H1 (cell line): ENCODE measurements at regions not wholly inside any gene's neighbourhood (a gene's known extent, or its start where the extent isn't known, plus 50 kb on each side); places are given as distances from the start of the nearest gene placed in this dataset.

Experiments
- CTCF ChIA-PET: fragments of 300-600 bp; sonication (Branson Sonifier 250); formaldehyde crosslinking; loops from one replicate; lab custom pipeline; 2021; ENCODE audit not compliant: partially characterized antibody; lab: Charles Lee
- POLR2A ChIA-PET: fragments of 300-600 bp; sonication (Branson Sonifier 250); formaldehyde crosslinking; loops from one replicate; lab custom pipeline; 2021; ENCODE audit warnings: inconsistent platforms; ENCODE audit not compliant: partially characterized antibody; lab: Charles Lee
- DNase-seq, 2 experiments: peaks; one replicate each; pipeline versions ENCODE4 v3.0.0 to v3.0.0-alpha.2; 2010 to 2022; ENCODE audit warnings: low spot score in 2 of 2, low read depth in 1 of 2, mixed read lengths in 1 of 2
- FAIRE-seq: peaks from 2 replicates; lab custom pipeline; 2011; peaks lifted over from hg19 to GRCh38; lab: Jason Lieb, UNC
- H2AFZ ChIP-seq: 2 replicates; pipeline ENCODE4 v1.8.1; 2012; ENCODE audit warnings: low read length, inconsistent platforms
- H2AK5ac ChIP-seq: 2 replicates; pipeline ENCODE4 v1.6.1; 2013; ENCODE audit warnings: low read depth, low read length
- H2BK120ac ChIP-seq: replicated peaks from 2 replicates; pipeline ENCODE3; 2013; ENCODE audit warnings: low read depth, low read length, inconsistent platforms
- H2BK12ac ChIP-seq: 2 replicates; pipeline ENCODE4 v1.6.1; 2013; ENCODE audit warnings: low read depth, low read length
- H2BK15ac ChIP-seq: 2 replicates; pipeline ENCODE4 v1.6.1; 2013; ENCODE audit warnings: low read length
- H2BK20ac ChIP-seq: 2 replicates; pipeline ENCODE4 v1.6.1; 2013; ENCODE audit warnings: low read length
- H2BK5ac ChIP-seq: 2 replicates; pipeline ENCODE4 v1.6.1; 2013; ENCODE audit warnings: low read depth, low read length
- H3K14ac ChIP-seq: 2 replicates; pipeline ENCODE4 v1.6.1; 2013; ENCODE audit warnings: inconsistent platforms; ENCODE audit not compliant: insufficient read length
- H3K18ac ChIP-seq: 2 replicates; pipeline ENCODE4 v1.6.1; 2013; ENCODE audit warnings: low read length; ENCODE audit errors: extremely low read depth
- H3K23ac ChIP-seq: 2 replicates; pipeline ENCODE4 v1.6.1; 2013; ENCODE audit warnings: inconsistent platforms; ENCODE audit not compliant: insufficient read length
- H3K23me2 ChIP-seq: 2 replicates; pipeline ENCODE4 v1.6.1; 2013; ENCODE audit warnings: low read depth, low read length
- H3K27ac ChIP-seq: 2 replicates; pipeline ENCODE4 v1.6.1; 2011; ENCODE audit warnings: low read depth, low read length, inconsistent platforms
- H3K27me3 ChIP-seq, 4 experiments: replicated peaks in 1 of 4; 1 replicate in 1 of 4; 2 replicates in 3 of 4; pipeline versions ENCODE4 v1.6.1 to v1.8.1; 2011 to 2013; ENCODE audit warnings: low read length in 3 of 4, mild to moderate bottlenecking in 3 of 4, inconsistent platforms in 2 of 4, mixed read lengths in 2 of 4, moderate library complexity in 1 of 4; ENCODE audit not compliant: control insufficient read depth in 3 of 4, insufficient read depth in 3 of 4; ENCODE audit errors: extremely low read depth in 1 of 4
- H3K36me3 ChIP-seq, 4 experiments: 2 replicates each; pipeline versions ENCODE4 v1.6.1 to v1.8.1; 2011 to 2013; ENCODE audit warnings: mild to moderate bottlenecking in 4 of 4, low read length in 3 of 4, moderate library complexity in 2 of 4, control low read depth in 1 of 4, inconsistent platforms in 1 of 4; ENCODE audit not compliant: insufficient read depth in 4 of 4, control insufficient read depth in 2 of 4
- H3K4ac ChIP-seq: replicated peaks from 2 replicates; pipeline ENCODE3; 2013; ENCODE audit warnings: low read length, low read depth, mixed read lengths, inconsistent platforms; ENCODE audit not compliant: insufficient read length
- H3K4me1 ChIP-seq, 4 experiments: replicated peaks in 1 of 4; 1 replicate in 1 of 4; 2 replicates in 3 of 4; pipeline versions ENCODE4 v1.6.1 to v1.8.1; 2011 to 2013; ENCODE audit warnings: low read length in 3 of 4, inconsistent platforms in 2 of 4, mixed read lengths in 1 of 4; ENCODE audit not compliant: insufficient read depth in 4 of 4, control insufficient read depth in 3 of 4
- H3K4me2 ChIP-seq, 2 experiments: 2 replicates each; pipeline versions ENCODE4 v1.6.1 to v1.8.1; 2011 to 2013; ENCODE audit warnings: low read depth in 2 of 2, low read length in 2 of 2, control low read depth in 1 of 2, inconsistent platforms in 1 of 2, mild to moderate bottlenecking in 1 of 2; ENCODE audit not compliant: insufficient read depth in 1 of 2
- H3K4me3 ChIP-seq, 4 experiments: fragments of 200-600, 300-600 bp in 1 of 4; sonication (generic), shearing (Covaris generic), sonication (Bioruptor Twin) in 1 of 4; 2 replicates each; pipeline versions ENCODE4 v1.5.1 to v1.8.1; 2011 to 2016; ENCODE audit warnings: low read length in 4 of 4, low read depth in 3 of 4, control low read depth in 2 of 4, inconsistent platforms in 2 of 4, mild to moderate bottlenecking in 2 of 4, mixed read lengths in 1 of 4, moderate library complexity in 1 of 4; ENCODE audit not compliant: insufficient read depth in 2 of 4; ENCODE audit errors: extremely low read depth in 1 of 4
- H3K56ac ChIP-seq: replicated peaks from 2 replicates; pipeline ENCODE3; 2013; ENCODE audit warnings: low read depth, mild to moderate bottlenecking, mixed read lengths, low read length, inconsistent platforms; ENCODE audit not compliant: insufficient read length
- H3K79me1 ChIP-seq: 2 replicates; pipeline ENCODE4 v1.6.1; 2013; ENCODE audit warnings: low read depth, low read length, control low read depth
- H3K79me2 ChIP-seq, 2 experiments: 2 replicates each; pipeline versions ENCODE4 v1.6.1 to v1.8.1; 2012 to 2013; ENCODE audit warnings: low read length in 2 of 2, mild to moderate bottlenecking in 2 of 2, inconsistent platforms in 1 of 2; ENCODE audit not compliant: insufficient read depth in 2 of 2, control insufficient read depth in 1 of 2
- H3K9ac ChIP-seq, 4 experiments: replicated peaks in 1 of 4; 1 replicate in 1 of 4; 2 replicates in 3 of 4; pipeline versions ENCODE4 v1.6.1 to v1.8.1; 2011 to 2013; ENCODE audit warnings: low read depth in 3 of 4, low read length in 3 of 4, control low read depth in 2 of 4, mild to moderate bottlenecking in 2 of 4, moderate library complexity in 2 of 4, inconsistent platforms in 1 of 4; ENCODE audit errors: extremely low read depth in 1 of 4
- H3K9me3 ChIP-seq, 2 experiments: 2 replicates each; pipeline versions ENCODE4 v1.6.1 to v1.8.1; 2012 to 2013; ENCODE audit warnings: mild to moderate bottlenecking in 2 of 2, moderate library complexity in 2 of 2, control low read depth in 1 of 2, inconsistent platforms in 1 of 2, low read depth in 1 of 2, low read length in 1 of 2, mixed read lengths in 1 of 2; ENCODE audit not compliant: insufficient read depth in 2 of 2
- H4K20me1 ChIP-seq, 2 experiments: replicated peaks in 1 of 2; 2 replicates each; pipeline versions ENCODE3 to v1.8.1; 2011 to 2013; ENCODE audit warnings: inconsistent platforms in 2 of 2, low read length in 2 of 2, mild to moderate bottlenecking in 1 of 2; ENCODE audit not compliant: insufficient read depth in 2 of 2, control insufficient read depth in 1 of 2
- H4K5ac ChIP-seq: 2 replicates; pipeline ENCODE4 v1.6.1; 2013; ENCODE audit warnings: low read length, low read depth, mixed read lengths, inconsistent platforms; ENCODE audit not compliant: insufficient read length
- H4K8ac ChIP-seq: 2 replicates; pipeline ENCODE4 v1.8.0; 2013; ENCODE audit warnings: mild to moderate bottlenecking, moderate library complexity, low read length, inconsistent platforms; ENCODE audit not compliant: insufficient read depth; ENCODE audit errors: extremely low read depth
- H4K91ac ChIP-seq: replicated peaks from 2 replicates; pipeline ENCODE3; 2013; ENCODE audit warnings: low read length, mixed read lengths, inconsistent platforms; ENCODE audit not compliant: insufficient read length
- BACH1 ChIP-seq: IDR thresholded peaks from 2 replicates; pipeline ENCODE4 v1.6.1; 2012; ENCODE audit warnings: low read length, improper control_type of control experiment
- SP2 ChIP-seq: IDR thresholded peaks from 2 replicates; pipeline ENCODE4 v1.6.1; 2012; ENCODE audit warnings: mild to moderate bottlenecking, low read length, inconsistent platforms
- WGBS, 2 experiments: shearing (Covaris generic) in 1 of 2; methylation state at CpG; one replicate each; pipeline versions ENCODE4 v1.1.6 to v1.1.7; 2013 to 2015; ENCODE audit warnings: low lambda C conversion rate in 2 of 2, mixed read lengths in 2 of 2, inconsistent platforms in 1 of 2, low coverage in 1 of 2, missing lambda C conversion rate in 1 of 2; ENCODE audit not compliant: insufficient replicate concordance in 2 of 2, insufficient coverage in 1 of 2, insufficient read length in 1 of 2; ENCODE audit errors: extremely low coverage in 1 of 2, missing lambda C conversion rate in 1 of 2; 5-methylcytosine and 5-hydroxymethylcytosine counted together

DNA sequence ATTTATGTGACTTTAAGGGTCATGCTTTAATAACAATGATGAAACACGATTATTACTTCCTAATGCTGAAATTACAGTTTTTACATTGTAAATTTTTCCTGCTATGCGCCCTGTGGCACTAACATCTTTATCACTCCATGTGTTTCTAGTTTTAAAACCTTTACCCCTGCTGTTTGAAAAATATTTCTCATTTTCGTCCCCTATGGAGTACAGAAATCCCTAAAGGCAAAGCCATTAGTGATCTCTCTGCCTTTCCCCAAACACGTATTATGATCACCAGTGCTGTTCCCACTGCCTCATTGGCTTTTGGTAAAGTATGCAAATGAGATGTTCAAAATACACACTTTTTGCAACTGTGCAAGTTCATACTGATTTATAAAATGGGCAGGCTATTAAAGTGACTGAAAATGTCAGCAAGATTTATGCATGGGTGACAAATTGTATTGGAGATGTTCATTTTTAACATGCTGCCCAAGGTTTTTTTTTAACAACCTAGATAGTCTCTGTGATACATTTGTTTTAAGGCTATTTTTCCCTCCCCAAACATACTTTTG, 1468.2 kb upstream of the ACVR2A start:
- no peak overlapping the region for H2BK20ac ChIP-seq
- H2BK120ac ChIP-seq: no peak overlapping the region
- ChIA-PET CTCF (no interaction called here), POLR2A (no interaction called here)
- H3K36me3 ChIP-seq: no peaks in the 10 kb centered on the region
- no peak overlapping the region for H3K18ac ChIP-seq
- H2BK5ac ChIP-seq: no peak overlapping the region
- no peaks in the 10 kb centered on the region for H3K4me1 ChIP-seq
- H3K23ac ChIP-seq: no peak overlapping the region
- no peaks in the 10 kb centered on the region for H3K23me2 ChIP-seq
- no peak overlapping the region for H4K8ac ChIP-seq
- no peak overlapping the region for H3K56ac ChIP-seq
- no peaks in the 10 kb centered on the region for H4K20me1 ChIP-seq
- no peak overlapping the region for H4K5ac ChIP-seq
- FAIRE-seq: no peak
- no peak overlapping the region for H3K4me2 ChIP-seq
- H3K4me3 ChIP-seq: no peak overlapping the region
- H2BK15ac ChIP-seq: no peak overlapping the region
- H2AK5ac ChIP-seq: no peak overlapping the region
- no peak overlapping the region for H2AFZ ChIP-seq
- DNase-seq: no peak
- H3K27ac ChIP-seq: no peak overlapping the region
- WGBS, 2 experiments: 88% methylated on average over 4 of the region's 4 CpGs; no CpG with 5 or more reads in 1 of the 2 experiments
- H3K27me3 ChIP-seq: no peaks in the 10 kb centered on the region
- H3K14ac ChIP-seq: no peak overlapping the region
- no peak overlapping the region for H2BK12ac ChIP-seq
- no peak overlapping the region for H3K9ac ChIP-seq
- no peaks in the 10 kb centered on the region for H3K79me1 ChIP-seq
- no peaks in the 10 kb centered on the region for H3K79me2 ChIP-seq
- no peak overlapping the region for H3K4ac ChIP-seq
- no peak overlapping the region for H4K91ac ChIP-seq
- H3K9me3 ChIP-seq: no peaks in the 10 kb centered on the region
- TF ChIP-seq BACH1 (no peak), SP2 (no peak)
